Mesenteric fat pad (tissue), 1 donor: ENCODE measurements at regions not wholly inside any gene's neighbourhood (a gene's known extent, or its start where the extent isn't known, plus 50 kb on each side); places are given as distances from the start of the nearest gene placed in this dataset.
"Not testable (repeated sequence)": the region's sequence is repeated elsewhere in the genome, so short reads cannot be mapped to it uniquely, and the experiment has no call there.

ENCODE experiments used
- DNase-seq: peaks from one replicate; pipeline ENCODE4 v3.0.0-alpha.2; 2020; ENCODE audit warnings: low spot score
- donor health status: DM: yes; HTN: yes; CAD: no.

DNA sequence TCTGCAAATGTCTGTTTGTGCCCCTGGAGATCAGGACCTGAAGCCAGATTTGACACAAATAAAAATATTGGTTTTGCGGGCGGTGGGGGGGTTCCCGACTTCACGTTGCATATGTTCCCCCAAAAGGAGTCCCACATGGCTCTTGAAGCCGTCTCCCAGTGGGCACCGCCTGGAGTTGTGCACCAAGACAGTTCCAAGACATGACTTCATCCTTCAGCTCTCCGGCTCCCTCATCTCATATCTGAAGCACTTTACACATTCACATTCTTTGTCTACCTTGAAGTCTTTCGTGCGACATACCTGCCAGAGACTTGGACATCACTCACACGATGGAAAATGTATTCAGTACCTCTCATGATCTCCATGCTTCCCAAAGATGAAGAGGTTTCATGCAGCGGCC lies 362.8 kb upstream of the FOXK1 start:
- DNase-seq = no peak

DNA sequence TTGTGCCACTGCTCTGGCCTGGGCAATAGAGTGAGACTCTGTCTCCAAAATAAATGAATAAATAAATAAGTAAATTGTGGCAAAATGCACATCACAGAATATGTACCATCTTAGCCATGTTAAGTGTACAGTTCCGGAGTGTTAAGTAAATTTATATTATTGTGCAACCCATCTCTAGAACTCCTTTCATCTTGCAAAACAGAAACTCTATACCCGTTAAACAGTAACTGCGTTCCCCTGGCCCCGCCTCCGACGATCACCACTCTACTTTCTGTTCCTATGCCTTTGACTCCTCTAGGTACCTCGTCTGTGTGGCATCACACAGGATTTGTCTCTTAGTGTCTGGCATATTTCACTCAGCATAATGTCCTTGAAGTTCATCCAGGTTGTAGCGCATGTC lies 356.4 kb upstream of the FOXK1 start:
- DNase-seq = no peak

DNA sequence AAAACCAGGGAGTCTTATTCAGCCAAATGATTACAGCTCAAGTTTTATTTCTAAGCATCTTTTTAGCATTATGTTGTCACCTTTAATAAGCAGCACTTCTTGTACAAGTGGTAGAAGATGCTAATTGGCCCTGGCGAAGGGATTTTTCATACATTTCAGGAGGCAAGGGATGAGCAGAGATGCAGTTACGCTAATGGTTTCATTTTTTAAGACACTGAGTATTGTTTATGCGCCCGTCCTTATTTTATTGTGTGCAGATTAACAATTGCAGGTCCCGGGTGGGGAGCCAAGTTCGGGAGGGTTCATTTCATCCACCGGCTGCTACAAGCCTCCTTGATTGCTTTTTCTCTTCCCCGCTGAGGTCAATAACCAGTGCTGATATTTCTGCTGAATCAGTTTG lies 350.4 kb upstream of the FOXK1 start:
- no peak for DNase-seq

GRCh38 chr7:4338556-4338955 lies 343.5 kb upstream of the FOXK1 start:
- DNase-seq = no peak

- no peak for DNase-seq
Measured at GRCh38 chr7:4343272-4344247, 338.5 kb upstream of the FOXK1 start.

- DNase-seq = no peak
Measured at GRCh38 chr7:4345004-4345403, 337.1 kb upstream of the FOXK1 start.

- no peak for DNase-seq
Measured at GRCh38 chr7:4352069-4352468, 330.0 kb upstream of the FOXK1 start.

DNA sequence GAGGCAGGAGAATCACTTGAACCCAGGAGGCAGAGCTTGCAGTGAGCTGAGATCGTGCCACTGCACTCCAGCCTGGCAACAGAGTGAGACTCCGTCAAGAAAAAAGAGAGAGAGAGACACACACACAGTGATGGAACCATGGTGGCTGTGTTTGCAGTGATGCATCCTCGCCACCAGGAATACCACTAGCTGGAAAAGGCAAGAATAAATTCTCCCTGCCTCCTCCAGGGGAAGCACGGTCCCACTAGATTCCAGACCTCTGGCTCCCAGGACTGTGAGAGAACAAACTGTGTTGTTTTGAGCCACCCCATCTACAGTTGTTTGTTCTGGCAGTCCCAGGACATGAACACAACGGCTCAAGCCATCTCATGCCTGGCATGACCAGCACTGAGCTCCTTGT lies 320.3 kb upstream of the FOXK1 start:
- no peak for DNase-seq

DNA sequence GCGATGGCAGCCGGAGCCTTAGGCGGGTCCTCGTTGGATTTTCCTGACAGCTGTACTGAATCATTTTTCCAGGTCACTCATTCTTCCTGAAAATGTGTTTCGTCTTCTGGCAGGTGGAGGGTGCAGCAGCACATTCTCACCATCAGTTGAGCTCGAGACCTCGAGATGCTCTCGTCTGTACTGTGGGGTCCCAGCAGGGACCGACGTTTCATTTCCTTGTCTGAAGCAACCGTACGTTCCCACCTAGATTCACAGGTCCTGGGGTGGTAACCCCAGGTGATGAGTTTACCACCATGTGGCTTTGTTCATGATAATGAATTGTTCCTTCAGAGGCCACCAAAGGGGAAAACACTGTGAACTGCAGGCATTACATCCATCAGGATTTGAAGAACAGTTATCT lies 298.5 kb upstream of the FOXK1 start:
- DNase-seq = no peak

DNA sequence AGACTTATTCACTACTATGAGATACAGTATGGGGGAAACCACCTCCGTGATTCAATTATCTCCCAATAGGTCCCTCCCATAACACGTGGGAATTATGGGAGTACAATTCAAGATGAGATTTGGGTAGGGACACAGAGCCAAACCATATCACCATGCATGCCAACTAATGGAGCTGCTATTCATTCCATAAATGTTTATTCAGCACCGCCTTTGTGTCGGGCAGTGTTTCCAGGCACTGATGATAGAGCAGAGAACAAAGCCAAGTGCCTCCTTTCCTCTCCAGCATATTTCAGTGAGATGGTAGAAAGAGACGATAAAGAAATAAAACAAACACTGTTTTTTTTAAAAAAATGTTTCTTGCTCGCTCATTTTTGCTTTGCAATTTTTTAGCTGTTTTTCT lies 295.9 kb upstream of the FOXK1 start:
- no peak for DNase-seq

DNA sequence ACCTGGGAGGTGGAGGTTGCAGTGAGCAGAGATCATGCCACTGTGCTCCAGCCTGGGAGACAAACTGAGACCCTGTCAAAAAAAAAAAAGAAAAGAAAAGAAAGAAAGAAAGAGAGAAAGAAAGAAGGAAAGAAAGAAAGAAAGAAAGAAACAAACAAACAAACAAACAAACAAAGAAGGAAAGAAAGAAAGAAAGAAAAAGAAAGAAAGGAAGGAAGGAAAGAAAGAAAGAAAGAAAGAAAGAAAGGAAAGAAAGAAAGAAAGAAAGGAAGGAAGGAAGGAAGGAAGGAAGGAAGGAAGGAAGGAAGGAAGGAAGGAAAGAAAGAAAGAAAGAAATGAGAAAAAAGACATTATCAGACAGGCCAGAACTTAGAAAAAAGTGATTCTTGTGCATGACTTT lies 291.0 kb upstream of the FOXK1 start:
- DNase-seq = not testable (repeated sequence)

DNA sequence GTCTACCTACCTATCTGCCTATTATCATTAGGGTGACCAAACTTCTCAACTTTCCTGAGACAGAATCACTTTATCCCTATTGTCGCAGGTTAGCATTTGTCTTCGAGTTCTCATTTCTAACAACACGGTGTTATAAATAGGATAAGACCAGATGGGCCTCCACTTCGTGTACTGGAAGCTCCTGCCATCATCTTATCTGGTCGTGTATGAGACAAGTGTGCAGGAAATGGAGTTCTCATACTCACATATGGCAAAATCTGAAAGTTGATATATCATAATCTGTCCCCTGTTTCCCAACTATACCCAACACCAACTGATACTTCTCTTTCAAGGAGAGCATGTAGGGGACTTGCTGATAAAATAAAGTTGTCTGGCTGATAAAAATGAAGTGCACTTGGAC lies 287.4 kb upstream of the FOXK1 start:
- no peak for DNase-seq

- no peak for DNase-seq
Measured at GRCh38 chr7:4399121-4399520, 283.0 kb upstream of the FOXK1 start.

DNA sequence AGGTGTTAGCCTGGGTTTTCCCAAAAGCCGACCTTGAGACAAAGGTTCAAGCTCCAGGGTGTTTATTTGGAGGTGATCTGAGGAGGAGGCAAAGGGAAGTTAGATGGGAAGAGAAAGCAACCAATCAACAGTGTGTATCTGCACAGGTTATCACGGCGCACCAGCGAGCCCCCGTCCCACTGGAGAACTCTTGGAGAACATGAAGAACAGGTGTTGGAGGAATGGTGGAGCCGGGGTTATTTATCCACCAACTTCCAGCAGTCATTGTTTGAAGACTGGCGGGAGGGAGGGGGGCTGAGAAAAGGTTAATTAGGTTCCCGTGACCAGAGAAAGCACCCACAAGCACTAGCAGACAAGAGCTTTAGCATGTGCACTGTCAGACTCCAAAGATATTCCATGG lies 282.5 kb upstream of the FOXK1 start:
- DNase-seq = no peak

GRCh38 chr7:4406288-4407058 lies 275.6 kb upstream of the FOXK1 start:
- DNase-seq = no peak

GRCh38 chr7:4409946-4410345 lies 272.1 kb upstream of the FOXK1 start:
- DNase-seq = no peak

GRCh38 chr7:4416396-4417056 lies 265.6 kb upstream of the FOXK1 start:
- no peak for DNase-seq

DNA sequence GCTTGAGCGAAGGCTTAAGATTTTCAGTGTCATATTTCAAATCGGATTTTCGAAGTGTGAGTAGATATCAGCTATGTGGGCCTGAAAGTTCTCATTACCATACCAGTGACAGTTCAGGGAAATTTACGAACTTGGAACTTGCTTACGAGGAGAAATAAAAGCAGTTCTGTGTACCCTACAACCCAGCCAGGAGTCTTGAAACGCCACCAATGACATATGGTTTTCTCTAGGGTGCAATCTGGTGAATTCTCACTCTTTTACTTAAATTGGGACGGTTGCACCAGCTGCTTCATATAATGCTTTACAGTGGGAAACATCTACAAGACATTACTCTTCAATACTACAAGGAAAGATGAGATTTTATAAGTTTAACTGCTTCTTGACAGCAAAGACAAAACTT lies 253.6 kb upstream of the FOXK1 start:
- DNase-seq = no peak

GRCh38 chr7:4430227-4430626 lies 251.9 kb upstream of the FOXK1 start:
- no peak for DNase-seq

DNA sequence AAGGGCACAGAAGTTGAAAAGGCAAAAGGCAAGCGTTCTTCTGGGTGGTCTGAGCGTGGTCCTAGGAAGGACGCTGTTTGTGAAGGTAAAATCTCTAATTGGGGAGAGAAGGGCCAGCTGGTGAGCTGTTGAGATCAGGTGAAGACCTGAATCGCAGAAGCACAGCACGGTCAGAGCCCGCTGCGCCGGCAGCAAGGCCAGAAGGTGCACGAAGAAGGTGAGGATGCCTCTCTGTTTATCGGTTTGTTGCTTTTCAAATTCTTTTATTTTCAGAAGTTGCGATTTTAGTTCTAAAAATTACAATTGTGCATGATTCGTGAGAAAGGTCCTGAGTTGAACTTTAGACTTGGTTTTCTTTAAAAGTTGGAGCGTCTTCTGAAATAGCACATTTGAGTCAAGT lies 247.8 kb upstream of the FOXK1 start:
- DNase-seq = no peak

DNA sequence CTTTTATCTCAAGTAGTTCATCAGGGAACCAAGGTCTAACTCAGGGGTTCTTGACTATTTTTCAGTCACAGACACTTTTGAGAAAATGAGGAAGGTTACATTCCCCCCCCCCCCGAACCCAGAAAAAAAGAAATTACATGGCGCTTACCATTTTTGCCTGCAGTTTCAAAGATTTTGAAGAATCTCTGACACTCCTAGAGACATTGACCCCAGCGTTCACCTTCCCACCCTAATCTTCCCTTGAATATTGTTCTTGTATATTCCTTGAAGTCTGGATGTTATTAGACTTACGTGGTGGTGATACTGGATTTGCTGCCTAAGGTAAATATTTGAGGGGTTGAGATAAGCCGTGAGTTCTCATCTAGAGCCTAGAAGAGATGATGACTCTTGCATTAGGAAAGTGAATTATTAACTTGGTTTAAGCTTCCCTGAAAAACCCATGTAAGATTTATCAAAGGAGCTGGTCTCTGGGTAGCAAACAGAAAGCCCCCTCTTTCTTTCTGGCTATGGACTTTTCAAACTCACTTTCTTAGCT lies 245.7 kb upstream of the FOXK1 start:
- no peak for DNase-seq

DNA sequence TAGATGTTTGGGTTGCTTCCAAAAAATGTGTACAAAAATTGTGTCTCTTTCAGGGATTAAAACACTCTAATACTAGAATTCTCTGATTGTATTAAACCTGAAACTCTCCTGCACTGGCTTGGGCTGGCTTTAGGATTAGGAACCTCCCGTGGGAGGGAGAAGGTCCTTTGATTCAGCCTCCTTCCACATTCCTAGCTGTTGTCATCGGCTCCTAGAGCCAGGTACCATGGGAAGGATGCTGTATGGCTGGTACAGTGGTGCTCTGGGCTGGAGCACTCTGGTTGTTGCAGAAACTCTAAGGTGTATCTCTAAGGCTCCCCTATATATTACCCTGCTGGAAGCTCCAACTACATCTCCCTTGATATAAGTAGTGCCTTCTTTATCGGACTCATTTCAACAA lies 245.2 kb upstream of the FOXK1 start:
- no peak for DNase-seq
